ENCODE measurements at regions not wholly inside any gene's neighbourhood (a gene's known extent, or its start where the extent isn't known, plus 50 kb on each side); places are given as distances from the start of the nearest gene placed in this dataset.
"Not testable (repeated sequence)": the region's sequence is repeated elsewhere in the genome, so short reads cannot be mapped to it uniquely, and the experiment has no call there.

GRCh38 chr13:90889906-90890834 is 457.3 kb upstream of the MIR17HG start:
- Histone ChIP-seq H3K36me3 (ENCODE audit: insufficient read depth, low read length, poor library complexity, severe bottlenecking) (no peaks in the 10 kb centered on the region), H3K27me3 (replicated peaks; ENCODE audit: insufficient read depth, low read depth, low read length, poor library complexity) (no peaks in the 10 kb centered on the region), H3K4me3 (ENCODE audit: low read depth, low read length, poor library complexity, severe bottlenecking) (no peak overlapping the region), H3K27ac (ENCODE audit: low read depth, low read length, poor library complexity, severe bottlenecking) (no peak overlapping the region), H3K4me1 (ENCODE audit: insufficient read depth, low read length, poor library complexity, severe bottlenecking) (no peaks in the 10 kb centered on the region), H3K9me3 (ENCODE audit: low read depth, low read length, poor library complexity, severe bottlenecking) (no peaks in the 10 kb centered on the region)
- ChIA-PET CTCF (no interaction called here), POLR2A (ENCODE audit: low non-redundant PET) (no interaction called here)
- TF ChIP-seq EZH2 (IDR thresholded peaks at IDR 0.05; ENCODE audit: borderline replicate concordance, low read depth, low read length, poor library complexity, severe bottlenecking): no peak
- TF ChIP-seq, protein P1, sequence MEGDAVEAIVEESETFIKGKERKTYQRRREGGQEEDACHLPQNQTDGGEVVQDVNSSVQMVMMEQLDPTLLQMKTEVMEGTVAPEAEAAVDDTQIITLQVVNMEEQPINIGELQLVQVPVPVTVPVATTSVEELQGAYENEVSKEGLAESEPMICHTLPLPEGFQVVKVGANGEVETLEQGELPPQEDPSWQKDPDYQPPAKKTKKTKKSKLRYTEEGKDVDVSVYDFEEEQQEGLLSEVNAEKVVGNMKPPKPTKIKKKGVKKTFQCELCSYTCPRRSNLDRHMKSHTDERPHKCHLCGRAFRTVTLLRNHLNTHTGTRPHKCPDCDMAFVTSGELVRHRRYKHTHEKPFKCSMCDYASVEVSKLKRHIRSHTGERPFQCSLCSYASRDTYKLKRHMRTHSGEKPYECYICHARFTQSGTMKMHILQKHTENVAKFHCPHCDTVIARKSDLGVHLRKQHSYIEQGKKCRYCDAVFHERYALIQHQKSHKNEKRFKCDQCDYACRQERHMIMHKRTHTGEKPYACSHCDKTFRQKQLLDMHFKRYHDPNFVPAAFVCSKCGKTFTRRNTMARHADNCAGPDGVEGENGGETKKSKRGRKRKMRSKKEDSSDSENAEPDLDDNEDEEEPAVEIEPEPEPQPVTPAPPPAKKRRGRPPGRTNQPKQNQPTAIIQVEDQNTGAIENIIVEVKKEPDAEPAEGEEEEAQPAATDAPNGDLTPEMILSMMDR (conservative IDR thresholded peaks at IDR 0.05; ENCODE audit: low read depth, low read length): no peak
- intact Hi-C loops (cut with micrococcal nuclease; ENCODE audit: unreplicated experiment): no loop called here
- no peak for DNase-seq (ENCODE audit: low spot score)
- no TSS peak for BruUV-seq (replicated peaks)

GRCh38 chr13:90891329-90891728 is 456.2 kb upstream of the MIR17HG start:
- intact Hi-C loops (cut with micrococcal nuclease; ENCODE audit: unreplicated experiment): no loop called here
- Histone ChIP-seq H3K9me3 (ENCODE audit: low read depth, low read length, poor library complexity, severe bottlenecking) (no peaks in the 10 kb centered on the region), H3K27ac (ENCODE audit: low read depth, low read length, poor library complexity, severe bottlenecking) (no peak overlapping the region), H3K27me3 (replicated peaks; ENCODE audit: insufficient read depth, low read depth, low read length, poor library complexity) (no peaks in the 10 kb centered on the region), H3K36me3 (ENCODE audit: insufficient read depth, low read length, poor library complexity, severe bottlenecking) (no peaks in the 10 kb centered on the region), H3K4me3 (ENCODE audit: low read depth, low read length, poor library complexity, severe bottlenecking) (no peak overlapping the region), H3K4me1 (ENCODE audit: insufficient read depth, low read length, poor library complexity, severe bottlenecking) (no peaks in the 10 kb centered on the region)
- POLR2A ChIA-PET (ENCODE audit: low non-redundant PET): no interaction called here
- CTCF ChIA-PET: no interaction called here
- DNase-seq (ENCODE audit: low spot score): no peak
- BruUV-seq (replicated peaks): no TSS peak
- TF ChIP-seq EZH2 (IDR thresholded peaks at IDR 0.05; ENCODE audit: borderline replicate concordance, low read depth, low read length, poor library complexity, severe bottlenecking): no peak
- TF ChIP-seq, protein P1 (conservative IDR thresholded peaks at IDR 0.05; ENCODE audit: low read depth, low read length): no peak

- BruUV-seq (replicated peaks); CTCF ChIA-PET; H3K4me3 ChIP-seq (ENCODE audit: low read depth, low read length, poor library complexity, severe bottlenecking); DNase-seq (ENCODE audit: low spot score); H3K9me3 ChIP-seq (ENCODE audit: low read depth, low read length, poor library complexity, severe bottlenecking); intact Hi-C loops (cut with micrococcal nuclease; ENCODE audit: unreplicated experiment); POLR2A ChIA-PET (ENCODE audit: low non-redundant PET); H3K36me3 ChIP-seq (ENCODE audit: insufficient read depth, low read length, poor library complexity, severe bottlenecking); H3K4me1 ChIP-seq (ENCODE audit: insufficient read depth, low read length, poor library complexity, severe bottlenecking); H3K27ac ChIP-seq (ENCODE audit: low read depth, low read length, poor library complexity, severe bottlenecking); H3K27me3 ChIP-seq (replicated peaks; ENCODE audit: insufficient read depth, low read depth, low read length, poor library complexity): not testable (repeated sequence)
Observed at GRCh38 chr13:90893199-90893598, 454.3 kb upstream of the MIR17HG start.

DNA sequence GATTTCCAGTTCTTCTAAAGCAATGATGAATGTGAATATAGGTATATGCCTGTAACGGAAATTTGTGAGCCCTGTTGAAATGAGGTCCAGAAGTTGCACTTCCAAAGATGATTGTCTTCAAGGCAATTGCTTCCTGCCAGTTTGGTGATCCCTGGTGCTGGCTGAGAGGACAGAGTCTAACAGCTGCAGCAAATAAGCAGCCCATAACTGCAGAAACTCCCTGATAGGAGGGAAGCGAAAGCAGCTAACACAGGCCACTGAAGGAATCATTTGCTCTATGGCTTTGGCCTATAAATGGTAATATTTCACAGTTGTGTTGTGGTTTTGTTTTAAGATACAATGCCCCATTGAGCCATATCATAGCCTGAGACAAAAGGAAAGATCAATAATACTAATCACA is 451.5 kb upstream of the MIR17HG start:
- intact Hi-C loops (cut with micrococcal nuclease; ENCODE audit: unreplicated experiment): no loop called here
- no peaks in the 10 kb centered on the region for H3K36me3 ChIP-seq (ENCODE audit: insufficient read depth, low read length, poor library complexity, severe bottlenecking)
- TF ChIP-seq, protein P1 (conservative IDR thresholded peaks at IDR 0.05; ENCODE audit: low read depth, low read length): no peak
- TF ChIP-seq EZH2 (IDR thresholded peaks at IDR 0.05; ENCODE audit: borderline replicate concordance, low read depth, low read length, poor library complexity, severe bottlenecking): no peak
- H3K4me3 ChIP-seq (ENCODE audit: low read depth, low read length, poor library complexity, severe bottlenecking): no peak overlapping the region
- DNase-seq (ENCODE audit: low spot score): no peak
- POLR2A ChIA-PET (ENCODE audit: low non-redundant PET): no interaction called here
- CTCF ChIA-PET: no interaction called here
- no peaks in the 10 kb centered on the region for H3K9me3 ChIP-seq (ENCODE audit: low read depth, low read length, poor library complexity, severe bottlenecking)
- H3K4me1 ChIP-seq (ENCODE audit: insufficient read depth, low read length, poor library complexity, severe bottlenecking): no peaks in the 10 kb centered on the region
- no TSS peak for BruUV-seq (replicated peaks)
- no peak overlapping the region for H3K27ac ChIP-seq (ENCODE audit: low read depth, low read length, poor library complexity, severe bottlenecking)
- H3K27me3 ChIP-seq (replicated peaks; ENCODE audit: insufficient read depth, low read depth, low read length, poor library complexity): no peaks in the 10 kb centered on the region

Data from A673 (cell line).